HTR-8/SVneo (cell line): ENCODE measurements at regions not wholly inside any gene's neighbourhood (a gene's known extent, or its start where the extent isn't known, plus 50 kb on each side); places are given as distances from the start of the nearest gene placed in this dataset.
A peak's percentile ranks its signal among the peaks of the same experiment; 100 is the strongest.
"Not testable (repeated sequence)": the region's sequence is repeated elsewhere in the genome, so short reads cannot be mapped to it uniquely, and the experiment has no call there.

Source experiments
- DNase-seq: peaks from one replicate; pipeline ENCODE4 v3.0.0; 2011; ENCODE audit warnings: low spot score, mixed read lengths; ENCODE audit not compliant: insufficient read length
- FAIRE-seq: peaks from 2 replicates; lab custom pipeline; 2011; peaks lifted over from hg19 to GRCh38; lab: Jason Lieb, UNC

DNA sequence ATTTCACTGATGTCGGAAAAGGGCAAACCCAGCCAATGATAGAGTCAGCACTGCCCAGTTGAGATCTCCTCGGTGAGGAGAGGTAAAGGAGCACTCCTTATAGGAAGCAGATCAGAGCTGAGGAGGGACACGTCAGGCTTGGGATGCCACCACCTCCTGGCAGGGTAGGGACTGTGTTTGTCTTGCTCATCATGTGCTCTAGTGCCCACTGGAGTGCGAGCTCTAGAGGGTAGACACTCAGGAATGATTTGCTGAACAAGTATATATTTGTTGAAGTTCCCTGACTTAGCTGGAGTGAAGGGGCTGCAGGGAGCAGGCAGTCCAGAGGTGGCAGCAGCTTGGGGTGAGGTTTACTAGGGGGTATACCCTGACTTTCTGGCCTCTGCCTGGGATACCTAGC lies 146.5 kb downstream of the NOC3L start:
- no peak for FAIRE-seq
- DNase-seq: no peak

DNA sequence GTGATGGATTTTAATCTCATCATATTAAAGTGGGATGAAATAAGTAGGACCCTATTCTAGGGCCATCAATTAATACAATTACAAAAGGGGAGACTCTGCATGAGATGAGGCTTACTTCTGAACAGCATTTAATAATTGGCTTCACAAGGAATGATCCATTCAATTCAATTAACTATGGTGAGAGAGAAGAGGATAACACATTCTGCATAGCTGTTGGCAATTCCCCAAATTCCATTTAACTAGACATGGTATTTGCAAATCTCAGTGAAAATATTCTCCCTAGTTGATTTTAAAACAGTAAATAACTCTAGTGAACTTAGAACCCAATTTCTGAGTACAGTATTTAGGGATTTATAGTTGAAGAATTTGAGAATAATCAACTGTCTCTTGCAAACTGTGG lies 145.3 kb downstream of the NOC3L start:
- FAIRE-seq: no peak

DNA sequence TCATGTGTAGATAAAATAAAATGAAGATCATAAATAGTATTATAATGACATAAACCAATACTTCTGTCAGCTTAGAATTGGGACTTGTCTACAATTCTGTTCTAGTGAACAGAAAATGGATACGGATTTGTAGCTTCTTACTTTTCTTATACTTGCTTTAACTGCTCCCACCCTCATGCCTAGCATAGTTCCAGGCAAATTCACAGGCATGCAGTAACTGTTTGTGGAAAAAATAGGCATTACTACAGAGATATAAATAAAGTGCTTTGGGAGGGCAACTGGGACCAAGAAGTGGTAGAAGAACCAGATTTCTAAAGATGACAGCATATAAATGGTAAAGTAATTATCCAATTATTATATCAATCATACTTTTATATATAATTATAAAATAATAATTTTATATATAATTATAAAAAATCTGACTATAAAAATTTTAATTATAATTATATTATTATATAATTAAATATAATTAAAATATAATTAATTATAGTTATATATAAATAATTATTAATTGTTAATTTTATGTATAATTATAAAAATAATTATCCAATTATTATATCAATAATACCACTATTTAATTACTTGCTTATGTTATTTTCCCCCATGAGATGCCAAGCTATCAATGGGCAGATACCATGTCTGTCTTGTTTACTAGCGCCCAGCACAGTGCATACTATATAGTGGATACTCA lies 144.1 kb downstream of the NOC3L start:
- FAIRE-seq (no peak), DNase-seq (no peak)

More for the DNA sequence above, 145.3 kb downstream of the NOC3L start:
- DNase-seq: no peak

DNA sequence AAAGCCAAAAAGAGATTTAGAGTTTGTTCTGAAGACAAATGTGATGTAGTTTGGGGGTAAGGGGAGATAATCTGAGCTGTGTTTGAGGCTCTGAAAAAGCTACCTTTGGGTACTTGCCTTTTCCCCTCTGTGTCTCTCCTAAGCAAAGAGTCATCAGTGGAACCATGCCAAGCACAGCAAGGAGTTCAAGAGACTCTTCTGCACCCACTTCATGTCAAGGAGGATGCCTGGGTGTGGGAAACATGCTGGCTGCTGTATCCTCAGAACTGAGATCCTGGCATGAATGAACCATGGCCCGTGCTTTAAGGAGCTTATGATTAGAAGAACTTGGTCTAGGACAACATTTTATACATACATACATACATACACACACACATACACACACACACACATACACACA lies 142.9 kb downstream of the NOC3L start:
- DNase-seq (no peak), FAIRE-seq (no peak)

DNA sequence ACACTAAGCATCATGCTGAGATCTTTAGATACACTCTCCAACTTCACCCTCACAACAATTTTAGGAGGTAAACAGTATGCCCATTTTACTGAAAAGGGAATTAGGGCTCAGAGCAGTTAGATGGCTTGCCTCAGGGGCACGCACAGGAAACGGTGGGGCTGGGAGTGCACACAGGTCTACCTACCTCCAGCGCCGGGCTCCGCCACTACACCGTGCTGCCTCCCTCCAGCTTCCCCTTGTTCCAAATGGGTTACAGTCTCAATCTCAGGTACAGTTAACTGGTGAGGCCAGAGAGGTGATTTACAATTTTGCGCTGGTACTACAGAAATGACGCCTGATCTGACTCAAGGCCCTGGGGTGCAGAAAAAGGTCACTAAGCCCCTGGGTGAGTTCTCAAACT lies 142.0 kb downstream of the NOC3L start:
- FAIRE-seq: peak; percentile 31

DNA sequence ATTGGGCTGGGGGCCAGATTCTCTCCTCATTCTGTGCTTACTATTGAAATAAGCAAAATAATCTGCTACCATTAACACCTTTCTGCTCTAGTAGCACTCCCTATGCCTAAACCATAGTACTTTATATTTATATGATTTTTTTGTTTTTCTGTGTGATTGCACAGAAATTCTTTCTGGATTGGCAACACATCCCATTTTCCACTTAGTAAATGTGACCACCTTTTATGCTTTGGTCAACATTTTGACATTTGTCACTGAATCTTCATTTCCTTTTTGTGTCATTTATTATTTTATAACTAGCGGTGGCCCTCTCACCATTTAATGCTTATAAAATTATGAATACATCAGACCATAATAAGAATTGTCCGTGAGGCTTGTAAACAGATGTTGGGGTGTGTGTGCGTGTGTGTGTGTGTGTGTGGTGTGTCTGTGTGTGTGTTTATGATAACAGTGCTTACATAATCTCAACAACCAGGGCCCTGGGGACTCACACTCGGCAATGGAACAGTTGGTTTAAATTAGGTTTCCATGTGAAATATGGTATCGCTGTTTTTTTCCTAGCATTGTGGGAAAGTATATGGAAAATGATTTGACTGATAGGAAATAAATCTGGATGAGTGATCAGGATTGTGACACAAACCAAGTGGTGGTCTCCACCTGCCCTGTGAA lies 138.9 kb downstream of the NOC3L start:
- DNase-seq (no peak), FAIRE-seq (no peak)

More for the DNA sequence above, 142.0 kb downstream of the NOC3L start:
- no peak for DNase-seq

DNA sequence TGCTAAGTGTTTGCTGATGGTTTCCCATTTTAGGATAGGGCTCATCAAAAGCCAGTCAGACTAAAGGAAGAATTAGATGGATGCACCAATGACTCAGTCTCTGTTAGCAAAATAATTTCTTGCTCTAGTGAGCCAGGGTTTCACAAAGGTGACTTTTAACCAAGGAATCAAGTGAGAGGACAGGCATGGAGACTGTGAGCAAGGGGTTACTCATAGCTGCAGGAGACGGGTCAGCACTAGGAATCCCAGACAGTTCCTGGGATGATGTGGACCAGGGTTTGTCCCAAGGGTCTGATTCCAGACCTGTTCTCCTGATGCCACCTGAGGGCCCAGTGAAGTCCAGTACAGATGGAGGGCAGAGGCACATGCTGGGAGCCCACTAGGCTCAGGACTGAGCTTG lies 138.1 kb downstream of the NOC3L start:
- FAIRE-seq: no peak
- peak; percentile 9 for DNase-seq

DNA sequence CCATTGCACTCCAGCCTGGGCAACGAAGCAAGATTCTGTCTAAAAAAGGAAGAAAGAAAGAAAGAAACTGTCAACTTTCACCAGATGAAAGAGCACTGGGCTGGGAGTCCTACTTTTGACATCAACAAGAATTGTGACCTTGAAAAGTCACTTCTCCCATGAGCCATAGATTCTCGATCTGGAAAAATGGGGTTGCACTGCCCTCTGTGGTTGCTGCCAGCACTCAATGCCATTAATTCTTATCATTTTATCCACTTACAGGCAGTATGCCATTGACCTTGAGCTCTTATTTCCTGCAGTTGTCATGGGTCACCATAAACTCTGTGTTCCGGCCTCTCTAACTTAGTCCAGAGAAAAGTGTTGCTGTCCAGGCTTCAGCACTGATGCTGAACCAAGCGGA lies 137.2 kb downstream of the NOC3L start:
- peak; percentile 15 for DNase-seq
- no peak for FAIRE-seq

DNA sequence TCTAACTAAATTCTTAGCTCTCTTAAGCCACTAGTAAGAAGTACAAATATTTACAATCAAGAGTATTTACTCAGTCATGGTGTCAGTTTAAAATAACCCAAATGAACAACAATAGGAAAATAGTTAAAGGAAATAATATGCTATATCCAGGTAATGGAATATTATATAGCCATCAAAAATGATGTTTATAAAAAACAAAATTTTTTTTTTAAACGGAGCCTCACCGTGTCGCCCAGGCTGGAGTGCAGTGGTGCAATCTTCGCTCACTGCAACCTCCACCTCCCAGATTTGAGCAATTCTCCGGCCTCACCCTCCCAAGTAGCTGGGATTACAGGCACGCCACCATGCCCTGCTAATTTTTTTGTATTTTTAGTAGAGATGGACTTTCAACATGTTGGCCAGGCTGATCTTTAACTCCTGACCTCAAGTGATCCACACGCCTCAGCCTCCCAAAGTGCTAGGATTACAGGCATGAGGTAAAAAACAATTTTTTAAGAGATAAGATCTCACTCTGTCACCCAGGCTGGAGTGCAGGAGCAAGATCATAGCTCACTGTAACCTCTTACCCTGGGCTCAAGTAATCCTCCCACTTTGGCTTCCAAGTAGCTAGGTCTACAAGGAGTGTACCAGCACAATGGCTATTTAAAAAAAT lies 132.5 kb downstream of the NOC3L start:
- no peak for FAIRE-seq
- no peak for DNase-seq

DNA sequence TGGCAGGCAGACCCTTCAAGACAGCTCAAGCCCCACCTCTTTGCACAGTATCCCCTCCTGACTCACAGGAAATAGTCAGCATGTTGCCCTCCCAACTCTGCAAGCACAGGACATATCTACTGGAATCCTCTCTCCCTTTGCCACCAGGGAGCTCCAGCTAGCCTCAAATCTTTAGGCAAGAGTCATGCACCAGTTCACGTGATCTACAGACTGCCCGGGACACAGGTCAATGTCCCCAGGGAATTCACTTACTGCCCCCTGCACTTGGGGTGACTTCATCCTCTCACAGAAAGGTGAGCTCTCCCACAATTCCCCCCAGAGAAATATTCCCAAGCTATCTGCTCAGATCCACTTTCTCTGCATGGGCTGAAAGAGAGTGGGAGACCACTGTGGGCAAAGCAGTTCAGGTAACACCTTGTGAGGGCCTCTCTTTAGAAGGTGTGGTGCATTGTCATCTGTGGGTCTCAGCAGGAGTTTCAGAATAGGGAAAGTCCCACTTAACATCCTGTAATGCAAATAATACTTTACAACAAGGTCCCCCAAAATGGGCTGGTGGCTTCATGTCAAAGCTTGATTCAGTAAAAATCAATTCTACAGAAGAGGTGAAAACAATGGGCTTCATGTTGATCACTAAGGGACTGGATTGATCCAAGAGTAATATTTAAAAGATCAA lies 129.9 kb downstream of the NOC3L start:
- FAIRE-seq: no peak
- DNase-seq: no peak

DNA sequence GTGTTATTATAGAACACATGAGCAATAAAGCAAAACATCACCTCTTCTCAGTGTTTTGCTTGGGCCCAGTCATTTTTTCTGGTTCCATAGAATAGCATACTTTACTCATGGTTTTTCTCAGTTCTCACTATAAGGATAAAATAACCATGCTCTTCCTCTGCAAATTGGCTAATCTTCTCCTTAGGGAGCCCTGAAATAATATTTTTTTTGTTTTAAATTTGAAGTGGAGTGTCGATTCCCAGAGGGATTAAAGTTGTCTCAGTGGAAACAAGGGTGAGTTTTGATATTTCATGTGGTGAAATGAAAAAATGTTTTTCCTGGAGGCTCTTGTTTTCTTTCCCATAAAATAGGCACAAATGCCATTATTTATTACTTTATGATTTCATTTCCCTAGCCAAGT lies 127.3 kb downstream of the NOC3L start:
- DNase-seq (no peak), FAIRE-seq (no peak)

DNA sequence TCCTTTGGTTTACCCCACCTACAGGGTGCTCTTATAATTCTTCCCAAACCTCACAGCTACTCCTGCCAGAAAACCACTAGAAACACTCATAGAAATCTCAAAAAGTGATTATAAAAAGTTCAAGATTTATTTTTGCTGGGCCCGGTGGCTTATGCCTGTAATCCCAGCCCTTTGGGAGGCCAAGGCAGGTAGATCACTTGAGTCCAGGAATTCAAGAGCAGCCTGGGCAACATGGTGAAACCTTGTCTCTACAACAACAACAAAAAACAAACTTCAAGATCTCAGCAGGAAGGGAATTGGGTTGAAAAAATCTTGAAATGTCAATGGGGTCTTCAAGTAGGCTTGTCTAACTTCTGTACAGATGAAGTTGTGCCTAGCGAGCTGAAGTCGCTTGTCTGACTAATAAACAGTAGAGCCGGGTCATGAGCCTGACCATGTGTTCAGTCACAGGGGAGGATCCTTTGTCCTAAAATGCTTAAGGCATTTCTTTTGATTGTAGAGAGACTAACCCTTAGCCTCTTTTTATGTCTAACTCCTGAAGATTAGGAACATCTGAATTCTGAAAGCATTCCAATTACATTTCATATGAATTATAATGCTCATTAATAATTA lies 124.6 kb downstream of the NOC3L start:
- FAIRE-seq (no peak), DNase-seq (no peak)

DNA sequence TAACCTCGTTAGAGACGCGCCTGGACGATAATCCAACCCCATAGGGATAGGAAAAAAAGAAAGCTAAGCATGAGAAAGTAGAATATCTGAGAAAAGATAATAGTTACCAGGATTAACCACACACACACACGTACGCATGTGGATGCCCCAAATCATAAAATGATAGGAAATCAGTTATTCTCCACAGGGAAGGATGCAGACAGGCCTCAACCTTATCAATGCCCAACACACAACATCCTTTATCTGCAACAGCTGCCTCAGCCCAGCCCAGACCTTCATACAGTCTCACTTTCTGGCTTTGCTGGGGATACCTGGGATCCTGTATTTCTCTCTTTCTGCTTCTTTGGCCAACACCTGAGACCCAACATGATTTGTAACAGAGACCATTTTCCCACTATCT lies 123.0 kb downstream of the NOC3L start:
- FAIRE-seq: no peak
- DNase-seq: no peak

DNA sequence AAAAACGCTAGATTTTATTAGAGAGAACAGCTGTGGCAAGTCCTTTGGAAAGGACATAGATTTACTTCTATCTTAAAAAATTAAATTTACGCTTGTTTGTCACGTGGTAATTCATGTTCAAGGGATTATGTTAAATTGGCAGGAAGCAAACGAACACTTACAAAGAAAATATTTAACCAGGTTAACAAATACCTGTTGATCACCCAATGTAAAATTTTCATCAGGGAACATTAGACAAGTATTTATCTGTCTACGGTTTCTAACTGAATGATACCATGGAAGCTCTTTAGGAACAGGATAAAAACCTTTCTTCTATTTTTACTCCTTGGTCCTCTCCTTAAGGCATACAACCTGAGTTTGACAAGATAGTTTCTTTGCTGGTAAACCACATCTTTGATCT lies 122.2 kb downstream of the NOC3L start:
- DNase-seq: no peak
- no peak for FAIRE-seq

DNA sequence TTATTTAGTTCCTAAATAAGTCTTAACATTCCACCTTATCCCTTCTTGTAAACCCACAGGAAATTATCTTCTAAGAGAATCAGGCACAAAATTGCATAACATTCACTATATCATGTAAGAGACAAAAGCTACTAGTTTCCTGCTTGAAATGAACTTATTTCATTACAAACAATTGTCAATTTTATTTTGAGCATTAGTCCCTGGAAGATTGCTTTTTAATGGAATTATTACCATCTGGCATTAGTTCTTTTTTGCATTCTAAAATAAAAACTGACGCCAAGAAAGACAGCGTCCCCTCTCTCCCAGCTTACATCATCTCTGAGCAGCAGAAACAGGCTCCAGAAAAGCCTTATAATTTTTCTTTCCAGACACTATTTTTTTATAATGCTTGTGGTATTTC lies 121.8 kb downstream of the NOC3L start:
- FAIRE-seq: no peak

DNA sequence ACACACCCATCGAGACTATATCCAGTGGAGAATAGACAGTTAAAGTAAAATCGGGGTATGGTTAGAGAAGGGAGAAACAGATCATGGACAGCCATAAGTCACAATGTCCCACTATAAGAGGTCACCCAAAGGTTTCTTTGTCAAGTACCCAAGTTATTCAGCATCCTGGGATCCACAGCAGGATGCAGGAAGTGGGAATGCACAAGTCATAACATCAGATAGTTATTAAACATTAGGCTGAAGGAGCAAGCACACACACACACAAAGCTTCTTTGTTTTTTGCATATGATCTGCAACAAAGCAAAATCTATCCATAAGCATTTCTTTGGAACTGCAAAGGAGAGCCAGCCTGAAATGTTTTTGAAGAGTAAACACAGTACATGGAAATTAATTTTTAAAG lies 111.6 kb downstream of the NOC3L start:
- DNase-seq: no peak
- no peak for FAIRE-seq

More for the DNA sequence above, 121.8 kb downstream of the NOC3L start:
- no peak for DNase-seq

DNA sequence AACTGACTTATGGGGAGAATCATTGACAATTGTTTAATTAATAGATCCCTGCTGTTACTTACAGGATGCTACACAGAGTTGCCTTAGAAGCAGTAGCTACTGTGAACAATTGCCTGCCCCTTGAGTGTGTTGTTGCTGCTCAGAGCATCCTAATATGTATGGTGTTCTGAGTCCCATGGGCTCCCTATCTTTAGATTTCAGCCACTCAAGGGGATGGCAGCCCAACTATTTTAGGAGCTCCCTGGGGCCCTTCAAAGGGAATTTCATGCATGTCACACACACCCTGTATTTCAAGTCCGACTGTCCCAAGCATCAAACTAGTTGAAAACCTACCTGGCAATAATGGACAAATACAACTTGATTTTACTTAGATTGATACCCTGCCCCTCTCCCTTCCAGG lies 111.2 kb downstream of the NOC3L start:
- DNase-seq (no peak), FAIRE-seq (no peak)

DNA sequence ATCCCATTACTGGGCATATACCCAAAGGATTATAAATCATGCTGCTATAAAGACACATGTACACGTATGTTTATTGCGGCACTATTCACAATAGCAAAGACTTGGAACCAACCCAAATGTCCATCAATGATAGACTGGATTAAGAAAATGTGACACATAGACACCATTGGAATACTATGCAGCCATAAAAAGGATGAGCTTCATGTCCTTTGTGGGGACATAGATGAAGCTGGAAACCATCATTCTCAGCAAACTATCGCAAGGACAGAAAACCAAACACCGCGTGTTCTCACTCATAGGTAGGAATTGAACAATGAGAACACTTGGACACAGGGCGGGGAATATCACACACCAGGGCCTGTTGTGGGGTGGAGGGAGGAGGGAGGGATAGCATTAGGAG lies 105.3 kb downstream of the NOC3L start:
- not testable (repeated sequence) for FAIRE-seq, DNase-seq

DNA sequence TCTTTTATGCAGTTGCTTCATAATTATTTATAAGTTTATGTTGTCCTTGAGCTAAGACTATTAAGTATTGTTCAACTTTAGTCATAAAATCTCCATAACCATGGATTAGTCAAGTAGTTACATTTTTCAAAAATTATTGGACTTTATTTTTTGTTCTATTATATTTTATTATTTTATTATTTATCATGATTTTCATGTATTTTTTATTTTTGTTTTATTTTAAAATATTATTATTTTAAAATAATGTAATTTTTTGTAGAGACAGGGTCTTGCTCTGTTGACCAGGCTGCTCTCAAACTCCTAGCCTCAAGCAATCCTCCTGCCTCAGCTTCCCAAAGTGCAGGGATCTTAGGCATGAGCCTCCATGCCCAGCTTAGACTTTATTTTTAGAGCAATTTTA lies 102.3 kb downstream of the NOC3L start:
- FAIRE-seq (no peak), DNase-seq (no peak)

DNA sequence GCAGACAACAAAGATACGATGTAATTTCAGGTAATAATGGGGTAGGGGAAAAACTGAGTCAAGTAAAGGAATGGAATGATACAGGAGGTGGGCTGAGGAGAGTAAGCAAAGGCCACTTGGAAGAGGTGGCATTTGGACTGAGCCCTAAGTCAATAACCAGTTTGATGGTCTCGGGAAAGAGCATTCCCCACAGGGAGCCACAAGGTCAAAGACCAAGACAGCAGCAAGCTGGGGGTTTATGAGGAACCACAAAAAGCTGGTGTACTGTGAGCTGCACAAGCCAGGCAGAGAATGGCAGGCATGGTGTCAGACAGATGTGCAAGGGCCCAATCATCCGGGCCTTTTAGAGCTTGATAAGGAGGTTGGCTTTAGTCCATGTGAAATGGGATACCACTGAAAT lies 98.7 kb downstream of the NOC3L start:
- no peak for DNase-seq
- no peak for FAIRE-seq

DNA sequence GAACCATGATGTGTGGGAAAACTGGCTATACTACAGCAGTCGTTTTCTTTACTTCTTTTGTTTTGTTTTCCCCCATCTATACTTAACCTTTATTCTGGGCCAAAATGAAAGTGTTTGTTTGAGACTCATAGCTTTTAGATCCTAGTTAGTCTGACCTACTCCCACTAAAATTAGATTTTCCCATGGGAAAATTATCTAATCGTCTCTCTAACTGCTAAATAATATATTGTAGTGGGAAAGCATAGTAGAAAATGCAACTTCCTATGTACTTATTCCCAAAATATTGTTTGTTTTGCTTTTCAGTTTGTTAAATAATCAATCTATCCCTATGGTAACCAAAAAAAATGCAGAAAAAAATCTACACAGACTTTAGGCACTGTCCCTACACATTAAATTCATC lies 96.6 kb downstream of the NOC3L start:
- DNase-seq (no peak), FAIRE-seq (no peak)
